Gastroesophageal sphincter (tissue), 3 donors: ENCODE measurements at regions not wholly inside any gene's neighbourhood (a gene's known extent, or its start where the extent isn't known, plus 50 kb on each side); places are given as distances from the start of the nearest gene placed in this dataset.

Experiments used
- POLR2A ChIP-seq, 2 donors: fragments of 450-650 bp; IDR thresholded peaks; one replicate each; pipeline ENCODE4 v1.6.1; 2017; ENCODE audit warnings: antibody characterized with exemption in 2 of 2, mild to moderate bottlenecking in 2 of 2, moderate library complexity in 1 of 2
- TF ChIP-seq, protein P1 (sequence below), 4 experiments: fragments of 200-600 bp in 2 of 4; fragments of 450-650 bp in 2 of 4; sonication (generic) in 1 of 4; IDR thresholded peaks; one replicate each; pipeline ENCODE4 v1.5.1; 2017 to 2019; ENCODE audit warnings: antibody characterized with exemption in 4 of 4, mild to moderate bottlenecking in 2 of 4, moderate library complexity in 2 of 4

DNA sequence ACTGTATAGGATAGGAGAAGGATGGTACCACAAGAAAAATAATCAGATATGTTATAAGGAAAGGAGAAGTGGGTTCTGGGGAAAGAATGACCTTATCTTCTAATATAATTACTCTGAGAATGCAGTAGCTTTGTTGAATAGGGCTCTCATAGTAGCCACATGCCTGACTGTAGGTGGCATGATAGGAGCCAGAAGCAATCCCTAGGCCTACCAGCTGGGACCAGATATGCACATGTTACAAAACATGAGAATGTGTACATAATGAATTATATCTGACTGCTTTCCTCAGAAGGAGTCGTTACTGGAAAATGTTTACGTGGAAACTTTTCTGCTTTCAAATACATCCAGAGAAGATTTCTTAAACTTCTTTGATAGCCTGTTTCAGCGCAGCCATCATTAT is 53.2 kb upstream of the FAM3C start:
- no peak for TF ChIP-seq POLR2A (IDR thresholded peaks at IDR 0.05)
- TF ChIP-seq, protein P1, sequence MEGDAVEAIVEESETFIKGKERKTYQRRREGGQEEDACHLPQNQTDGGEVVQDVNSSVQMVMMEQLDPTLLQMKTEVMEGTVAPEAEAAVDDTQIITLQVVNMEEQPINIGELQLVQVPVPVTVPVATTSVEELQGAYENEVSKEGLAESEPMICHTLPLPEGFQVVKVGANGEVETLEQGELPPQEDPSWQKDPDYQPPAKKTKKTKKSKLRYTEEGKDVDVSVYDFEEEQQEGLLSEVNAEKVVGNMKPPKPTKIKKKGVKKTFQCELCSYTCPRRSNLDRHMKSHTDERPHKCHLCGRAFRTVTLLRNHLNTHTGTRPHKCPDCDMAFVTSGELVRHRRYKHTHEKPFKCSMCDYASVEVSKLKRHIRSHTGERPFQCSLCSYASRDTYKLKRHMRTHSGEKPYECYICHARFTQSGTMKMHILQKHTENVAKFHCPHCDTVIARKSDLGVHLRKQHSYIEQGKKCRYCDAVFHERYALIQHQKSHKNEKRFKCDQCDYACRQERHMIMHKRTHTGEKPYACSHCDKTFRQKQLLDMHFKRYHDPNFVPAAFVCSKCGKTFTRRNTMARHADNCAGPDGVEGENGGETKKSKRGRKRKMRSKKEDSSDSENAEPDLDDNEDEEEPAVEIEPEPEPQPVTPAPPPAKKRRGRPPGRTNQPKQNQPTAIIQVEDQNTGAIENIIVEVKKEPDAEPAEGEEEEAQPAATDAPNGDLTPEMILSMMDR (IDR thresholded peaks at IDR 0.05): no peak
